Spleen (tissue), 7 donors: ENCODE measurements at regions not wholly inside any gene's neighbourhood (a gene's known extent, or its start where the extent isn't known, plus 50 kb on each side); places are given as distances from the start of the nearest gene placed in this dataset.

Source experiments
- POLR2A ChIP-seq, 3 donors: fragments of 450-650 bp; IDR thresholded peaks; one replicate each; pipeline ENCODE4 v1.5.1; 2017; ENCODE audit warnings: antibody characterized with exemption in 3 of 3, mild to moderate bottlenecking in 1 of 3
- TF ChIP-seq, protein P1 (sequence below), 11 experiments: fragments of 200-600 bp in 7 of 11; fragments of 450-650 bp in 4 of 11; sonication (generic) in 4 of 11; IDR thresholded peaks in 8 of 11; conservative IDR thresholded peaks in 3 of 11; 1 replicate in 7 of 11; 2 replicates in 4 of 11; pipeline versions ENCODE4 v1.4.0 to v1.8.0; 2016 to 2021; ENCODE audit warnings: antibody characterized with exemption in 11 of 11, inconsistent platforms in 4 of 11, mild to moderate bottlenecking in 1 of 11
- donor health status: DM: no; HTN: no; CAD: no; lungs with moderate emphysema.
- donor health status: DM: no; HTN: no; CAD: no.
- donor health status: DM: no; HTN: no; CAD: no.

GRCh38 chr5:136506131-136506530, 140.8 kb upstream of the TRPC7 start:
- TF ChIP-seq, protein P1, sequence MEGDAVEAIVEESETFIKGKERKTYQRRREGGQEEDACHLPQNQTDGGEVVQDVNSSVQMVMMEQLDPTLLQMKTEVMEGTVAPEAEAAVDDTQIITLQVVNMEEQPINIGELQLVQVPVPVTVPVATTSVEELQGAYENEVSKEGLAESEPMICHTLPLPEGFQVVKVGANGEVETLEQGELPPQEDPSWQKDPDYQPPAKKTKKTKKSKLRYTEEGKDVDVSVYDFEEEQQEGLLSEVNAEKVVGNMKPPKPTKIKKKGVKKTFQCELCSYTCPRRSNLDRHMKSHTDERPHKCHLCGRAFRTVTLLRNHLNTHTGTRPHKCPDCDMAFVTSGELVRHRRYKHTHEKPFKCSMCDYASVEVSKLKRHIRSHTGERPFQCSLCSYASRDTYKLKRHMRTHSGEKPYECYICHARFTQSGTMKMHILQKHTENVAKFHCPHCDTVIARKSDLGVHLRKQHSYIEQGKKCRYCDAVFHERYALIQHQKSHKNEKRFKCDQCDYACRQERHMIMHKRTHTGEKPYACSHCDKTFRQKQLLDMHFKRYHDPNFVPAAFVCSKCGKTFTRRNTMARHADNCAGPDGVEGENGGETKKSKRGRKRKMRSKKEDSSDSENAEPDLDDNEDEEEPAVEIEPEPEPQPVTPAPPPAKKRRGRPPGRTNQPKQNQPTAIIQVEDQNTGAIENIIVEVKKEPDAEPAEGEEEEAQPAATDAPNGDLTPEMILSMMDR (IDR thresholded peaks at IDR 0.05 in 8 of 11, conservative IDR thresholded peaks at IDR 0.05 in 3 of 11): no peak
- TF ChIP-seq POLR2A (IDR thresholded peaks at IDR 0.05): no peak
